Astrocyte (in vitro differentiated cells and primary cell): ENCODE measurements at regions not wholly inside any gene's neighbourhood (a gene's known extent, or its start where the extent isn't known, plus 50 kb on each side); places are given as distances from the start of the nearest gene placed in this dataset.

Experiments
- DNase-seq: peaks from one replicate; pipeline ENCODE4 v3.0.0-alpha.2; 2010; ENCODE audit warnings: low read depth
- FAIRE-seq: peaks from 2 replicates; lab custom pipeline; 2011; peaks lifted over from hg19 to GRCh38; lab: Jason Lieb, UNC
- H2AFZ ChIP-seq: 2 replicates; pipeline ENCODE4 v1.6.0; 2012; ENCODE audit warnings: low read depth, low read length, inconsistent platforms
- H3K27ac ChIP-seq: 2 replicates; pipeline ENCODE4 v1.5.1; 2011; ENCODE audit warnings: low read depth, low read length, inconsistent platforms
- H3K27me3 ChIP-seq: 2 replicates; pipeline ENCODE4 v1.6.0; 2011; ENCODE audit warnings: low read length, inconsistent platforms; ENCODE audit not compliant: insufficient read depth
- H3K36me3 ChIP-seq: 2 replicates; pipeline ENCODE4 v1.5.1; 2011; ENCODE audit warnings: low read length, inconsistent platforms; ENCODE audit not compliant: insufficient read depth
- H3K4me1 ChIP-seq: 2 replicates; pipeline ENCODE4 v1.5.1; 2011; ENCODE audit warnings: low read length, inconsistent platforms; ENCODE audit not compliant: insufficient read depth
- H3K4me2 ChIP-seq: 2 replicates; pipeline ENCODE4 v1.6.0; 2012; ENCODE audit warnings: low read length, inconsistent platforms
- H3K4me3 ChIP-seq: 2 replicates; pipeline ENCODE4 v1.5.1; 2011; ENCODE audit warnings: low read depth, mild to moderate bottlenecking, low read length, inconsistent platforms; ENCODE audit not compliant: insufficient read depth
- H3K79me2 ChIP-seq: 2 replicates; pipeline ENCODE4 v1.6.0; 2012; ENCODE audit warnings: mild to moderate bottlenecking, low read length, inconsistent platforms; ENCODE audit not compliant: insufficient read depth
- H3K9ac ChIP-seq: 2 replicates; pipeline ENCODE4 v1.6.0; 2012; ENCODE audit warnings: mild to moderate bottlenecking, low read length, inconsistent platforms
- H3K9me3 ChIP-seq: 2 replicates; pipeline ENCODE4 v1.5.1; 2012; ENCODE audit warnings: low read depth, mild to moderate bottlenecking, low read length, inconsistent platforms; ENCODE audit not compliant: insufficient read depth
- H4K20me1 ChIP-seq: 2 replicates; pipeline ENCODE4 v1.6.0; 2012; ENCODE audit warnings: low read length, inconsistent platforms; ENCODE audit not compliant: insufficient read depth
- H3K27ac Mint-ChIP-seq: one replicate; pipeline ENCODE4 v1.8.0; 2021; ENCODE audit warnings: mild to moderate bottlenecking, mixed read lengths; ENCODE audit not compliant: unreplicated experiment
- H3K27me3 Mint-ChIP-seq: one replicate; pipeline ENCODE4 v1.8.0; 2021; ENCODE audit warnings: low read depth, mixed read lengths; ENCODE audit not compliant: unreplicated experiment
- H3K36me3 Mint-ChIP-seq: one replicate; pipeline ENCODE4 v1.8.0; 2021; ENCODE audit warnings: low read depth, mixed read lengths; ENCODE audit not compliant: unreplicated experiment
- H3K4me1 Mint-ChIP-seq: one replicate; pipeline ENCODE4 v1.8.0; 2021; ENCODE audit warnings: low read depth, mixed read lengths; ENCODE audit not compliant: unreplicated experiment
- H3K4me3 Mint-ChIP-seq: one replicate; pipeline ENCODE4 v1.8.0; 2021; ENCODE audit warnings: mild to moderate bottlenecking, moderate library complexity, mixed read lengths; ENCODE audit not compliant: unreplicated experiment
- H3K9me3 Mint-ChIP-seq: one replicate; pipeline ENCODE4 v1.8.0; 2021; ENCODE audit warnings: mild to moderate bottlenecking, mixed read lengths; ENCODE audit not compliant: unreplicated experiment
- CTCF ChIP-seq: IDR thresholded peaks from 2 replicates; pipeline ENCODE4 v1.5.1; 2011; ENCODE audit warnings: low read depth, mild to moderate bottlenecking, inconsistent platforms, low read length, moderate library complexity; ENCODE audit not compliant: insufficient read depth
- EZH2 ChIP-seq: IDR thresholded peaks from 2 replicates; pipeline ENCODE4 v1.6.1; 2012; ENCODE audit warnings: mild to moderate bottlenecking, low read length, inconsistent platforms; ENCODE audit not compliant: insufficient read depth

GRCh38 chr7:91463330-91463729 lies 199.1 kb downstream of the FZD1 start:
- no peak overlapping the region for H3K4me3 Mint-ChIP-seq
- Histone ChIP-seq H4K20me1 (no peaks in the 10 kb centered on the region), H3K9me3 (no peaks in the 10 kb centered on the region), H3K4me2 (no peak overlapping the region), H3K9ac (no peak overlapping the region), H3K79me2 (no peaks in the 10 kb centered on the region), H3K4me3 (no peak overlapping the region), H3K27ac (no peak overlapping the region), H3K27me3 (no peaks in the 10 kb centered on the region), H3K4me1 (peaks cover 5% of the 10 kb centered on the region), H2AFZ (no peak overlapping the region), H3K36me3 (no peaks in the 10 kb centered on the region)
- H3K4me1 Mint-ChIP-seq, result peaks cover 4% of the 10 kb centered on the region
- DNase-seq (no peak), FAIRE-seq (no peak)
- H3K36me3 Mint-ChIP-seq, result no peaks in the 10 kb centered on the region
- no peaks in the 10 kb centered on the region for H3K9me3 Mint-ChIP-seq
- TF ChIP-seq CTCF, result no peak
- TF ChIP-seq EZH2, result no peak
- no peaks in the 10 kb centered on the region for H3K27me3 Mint-ChIP-seq
- H3K27ac Mint-ChIP-seq, result no peak overlapping the region

GRCh38 chr7:91465595-91466061 lies 201.4 kb downstream of the FZD1 start:
- FAIRE-seq (no peak), DNase-seq (peak; percentile 39)
- H3K4me3 Mint-ChIP-seq, result no peak overlapping the region
- no peaks in the 10 kb centered on the region for H3K36me3 Mint-ChIP-seq
- no peak overlapping the region for H3K27ac Mint-ChIP-seq
- H3K4me2 ChIP-seq, result no peak overlapping the region
- H3K27me3 ChIP-seq, result no peaks in the 10 kb centered on the region
- no peaks in the 10 kb centered on the region for H3K79me2 ChIP-seq
- peak overlapping the region; percentile 24 for H3K27ac ChIP-seq
- H4K20me1 ChIP-seq, result no peaks in the 10 kb centered on the region
- no peak overlapping the region for H3K4me3 ChIP-seq
- no peaks in the 10 kb centered on the region for H3K9me3 ChIP-seq
- no peaks in the 10 kb centered on the region for H3K9me3 Mint-ChIP-seq
- H3K27me3 Mint-ChIP-seq, result no peaks in the 10 kb centered on the region
- H3K4me1 ChIP-seq, result peaks cover 5% of the 10 kb centered on the region
- H3K36me3 ChIP-seq, result no peaks in the 10 kb centered on the region
- H3K4me1 Mint-ChIP-seq, result peaks cover 4% of the 10 kb centered on the region
- H2AFZ ChIP-seq, result no peak overlapping the region
- H3K9ac ChIP-seq, result no peak overlapping the region
- TF ChIP-seq CTCF (no peak), EZH2 (no peak)

GRCh38 chr7:91468256-91468655 lies 204.0 kb downstream of the FZD1 start:
- H3K27me3 Mint-ChIP-seq, result no peaks in the 10 kb centered on the region
- TF ChIP-seq CTCF (no peak), EZH2 (no peak)

More at GRCh38 chr7:91468256-91468655, 204.0 kb downstream of the FZD1 start:
- Histone ChIP-seq H4K20me1 (no peaks in the 10 kb centered on the region), H3K4me3 (no peak overlapping the region), H3K27me3 (no peaks in the 10 kb centered on the region), H3K27ac (no peak overlapping the region), H3K4me2 (no peak overlapping the region), H3K4me1 (peaks cover 5% of the 10 kb centered on the region), H2AFZ (no peak overlapping the region), H3K9ac (no peak overlapping the region), H3K79me2 (no peaks in the 10 kb centered on the region), H3K9me3 (peaks cover 4% of the 10 kb centered on the region), H3K36me3 (no peaks in the 10 kb centered on the region)
- Mint-ChIP-seq H3K27ac (no peak overlapping the region), H3K4me3 (no peak overlapping the region), H3K36me3 (no peaks in the 10 kb centered on the region), H3K9me3 (no peaks in the 10 kb centered on the region), H3K4me1 (no peaks in the 10 kb centered on the region)
- DNase-seq, result no peak
- no peak for FAIRE-seq
